NCI-H1694 (cell line): ENCODE measurements at regions not wholly inside any gene's neighbourhood (a gene's known extent, or its start where the extent isn't known, plus 50 kb on each side); places are given as distances from the start of the nearest gene placed in this dataset.

Experiments used
- DNase-seq: peaks from one replicate; lab custom pipeline; 2025; lab: John Stamatoyannopoulos, UW

DNA sequence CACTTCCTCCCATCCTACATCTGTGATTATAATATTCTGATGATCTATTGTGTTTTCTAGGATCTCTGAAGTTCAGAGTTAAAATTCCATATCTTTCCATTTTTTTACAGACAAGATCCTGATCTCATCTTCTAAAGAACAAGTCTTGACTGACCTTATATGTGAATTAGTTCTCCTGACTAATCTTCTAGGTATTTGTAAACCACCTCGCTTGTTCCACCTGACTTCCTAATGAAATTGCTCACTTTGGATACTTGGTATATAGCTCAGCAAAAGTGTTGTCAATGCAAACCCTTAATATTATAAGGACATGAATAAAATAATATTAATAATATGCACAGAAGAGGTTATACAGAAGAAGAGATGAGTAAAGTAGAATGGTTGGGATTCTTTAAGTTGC lies 68.2 kb upstream of the NR4A3 start:
- no peak for DNase-seq

GRCh38 chr9:99760421-99760820 lies 61.3 kb upstream of the NR4A3 start:
- DNase-seq = no peak

DNA sequence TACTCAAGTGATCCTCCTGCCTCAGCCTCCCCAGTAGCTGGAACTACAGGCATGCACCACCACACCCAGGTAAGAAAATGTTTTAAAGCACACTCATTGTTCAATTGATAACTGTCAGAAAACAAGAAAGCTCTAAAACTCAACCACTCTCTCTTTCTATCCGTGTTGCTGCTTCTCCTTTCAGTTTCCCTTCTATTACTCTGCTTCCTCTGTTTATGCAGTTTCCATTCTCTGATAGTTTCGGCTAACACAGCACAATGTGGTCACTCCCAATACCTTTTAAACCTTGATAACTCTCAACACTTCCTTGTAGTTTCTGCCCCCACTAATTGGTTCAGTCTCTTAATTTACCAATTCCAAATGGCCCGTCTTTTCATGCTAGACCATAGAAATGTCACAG lies 59.2 kb upstream of the NR4A3 start:
- DNase-seq = no peak
